Mammary epithelial cell (primary cell): ENCODE measurements at regions not wholly inside any gene's neighbourhood (a gene's known extent, or its start where the extent isn't known, plus 50 kb on each side); places are given as distances from the start of the nearest gene placed in this dataset.

Source experiments
- EZH2 ChIP-seq: IDR thresholded peaks from 2 replicates; pipeline ENCODE4 v1.6.1; 2012; ENCODE audit warnings: low read length, inconsistent platforms, borderline replicate concordance
- TF ChIP-seq, protein P1 (sequence below), 2 donors: IDR thresholded peaks in 1 of 2; conservative IDR thresholded peaks in 1 of 2; 2 replicates each; pipeline ENCODE4 v1.5.1; 2011 to 2012; ENCODE audit warnings: inconsistent platforms in 2 of 2, low read length in 2 of 2, mild to moderate bottlenecking in 2 of 2, control low read depth in 1 of 2, low read depth in 1 of 2; ENCODE audit not compliant: insufficient read depth in 1 of 2; ENCODE audit errors: extremely low read depth in 1 of 2

GRCh38 chr6:134817448-134817847, 132.5 kb downstream of the ALDH8A1 start:
- TF ChIP-seq, protein P1, sequence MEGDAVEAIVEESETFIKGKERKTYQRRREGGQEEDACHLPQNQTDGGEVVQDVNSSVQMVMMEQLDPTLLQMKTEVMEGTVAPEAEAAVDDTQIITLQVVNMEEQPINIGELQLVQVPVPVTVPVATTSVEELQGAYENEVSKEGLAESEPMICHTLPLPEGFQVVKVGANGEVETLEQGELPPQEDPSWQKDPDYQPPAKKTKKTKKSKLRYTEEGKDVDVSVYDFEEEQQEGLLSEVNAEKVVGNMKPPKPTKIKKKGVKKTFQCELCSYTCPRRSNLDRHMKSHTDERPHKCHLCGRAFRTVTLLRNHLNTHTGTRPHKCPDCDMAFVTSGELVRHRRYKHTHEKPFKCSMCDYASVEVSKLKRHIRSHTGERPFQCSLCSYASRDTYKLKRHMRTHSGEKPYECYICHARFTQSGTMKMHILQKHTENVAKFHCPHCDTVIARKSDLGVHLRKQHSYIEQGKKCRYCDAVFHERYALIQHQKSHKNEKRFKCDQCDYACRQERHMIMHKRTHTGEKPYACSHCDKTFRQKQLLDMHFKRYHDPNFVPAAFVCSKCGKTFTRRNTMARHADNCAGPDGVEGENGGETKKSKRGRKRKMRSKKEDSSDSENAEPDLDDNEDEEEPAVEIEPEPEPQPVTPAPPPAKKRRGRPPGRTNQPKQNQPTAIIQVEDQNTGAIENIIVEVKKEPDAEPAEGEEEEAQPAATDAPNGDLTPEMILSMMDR (conservative IDR thresholded peaks at IDR 0.05 in 1 of 2, IDR thresholded peaks at IDR 0.05 in 1 of 2; ENCODE audit: extremely low read depth in 1 of 2, insufficient read depth in 1 of 2, low read depth in 1 of 2, low read length in 2 of 2) = no peak
- TF ChIP-seq EZH2 = no peak
